ENCODE measurements at regions not wholly inside any gene's neighbourhood (a gene's known extent, or its start where the extent isn't known, plus 50 kb on each side); places are given as distances from the start of the nearest gene placed in this dataset.
"Not testable (repeated sequence)": the region's sequence is repeated elsewhere in the genome, so short reads cannot be mapped to it uniquely, and the experiment has no call there.

- CTCF ChIA-PET; H3K36me3 Mint-ChIP-seq (ENCODE audit: low read depth); H3K27ac Mint-ChIP-seq; H3K9me3 Mint-ChIP-seq; DNase-seq; POLR2A ChIA-PET; H3K4me3 Mint-ChIP-seq; H3K4me1 Mint-ChIP-seq; H3K27me3 Mint-ChIP-seq: not testable (repeated sequence)
Observed at GRCh38 chr9:42300124-42300523, 116.7 kb downstream of the SPATA31A6 start.

DNA sequence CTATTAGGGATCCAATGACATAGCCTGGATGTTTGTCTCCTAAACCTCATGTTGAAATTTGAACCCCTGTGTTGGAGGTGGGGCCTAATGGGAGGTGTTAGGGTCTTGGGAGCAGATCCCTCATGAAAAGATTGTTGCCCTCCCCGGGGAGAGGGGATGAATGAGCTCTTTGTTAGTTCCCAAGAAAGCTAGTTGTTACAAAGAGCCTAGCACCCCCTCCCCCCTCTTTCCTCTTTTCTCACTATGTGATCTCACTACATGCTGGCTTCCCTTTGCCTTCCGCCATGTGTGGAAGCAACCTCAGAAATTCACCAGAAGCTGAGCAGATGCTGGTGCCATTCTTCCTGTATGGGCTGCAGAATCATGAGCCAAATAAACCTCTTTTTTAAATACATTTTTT, 123.2 kb downstream of the SPATA31A6 start:
- CTCF ChIA-PET; H3K9me3 Mint-ChIP-seq; DNase-seq; H3K4me3 Mint-ChIP-seq; H3K4me1 Mint-ChIP-seq; H3K27ac Mint-ChIP-seq; POLR2A ChIA-PET; H3K27me3 Mint-ChIP-seq; H3K36me3 Mint-ChIP-seq (ENCODE audit: low read depth): not testable (repeated sequence)

DNA sequence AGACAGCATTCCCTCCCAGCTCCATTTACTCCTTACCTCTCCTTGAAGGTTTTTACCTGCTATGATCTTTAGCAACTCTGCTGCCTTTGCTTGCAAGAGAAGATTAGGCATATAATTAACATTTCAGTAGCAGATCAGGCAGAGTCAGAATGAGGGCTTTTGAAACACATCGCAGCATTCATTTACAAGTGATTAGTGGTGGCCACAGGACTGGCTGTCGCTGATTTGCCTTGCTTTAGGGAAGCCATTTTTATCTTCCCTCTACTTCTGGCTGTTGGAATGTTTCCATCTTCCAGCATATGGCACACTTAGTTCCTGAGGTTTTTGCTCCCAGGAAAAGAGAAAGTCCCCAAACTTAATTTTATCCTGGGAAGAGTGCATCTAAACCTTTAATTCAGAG, 124.0 kb downstream of the SPATA31A6 start:
- H3K4me1 Mint-ChIP-seq; H3K27me3 Mint-ChIP-seq; DNase-seq; POLR2A ChIA-PET; H3K36me3 Mint-ChIP-seq (ENCODE audit: low read depth); H3K9me3 Mint-ChIP-seq; H3K27ac Mint-ChIP-seq; H3K4me3 Mint-ChIP-seq; CTCF ChIA-PET: not testable (repeated sequence)

GRCh38 chr9:42310972-42311371, 127.5 kb downstream of the SPATA31A6 start:
- DNase-seq; H3K9me3 Mint-ChIP-seq; H3K4me1 Mint-ChIP-seq; CTCF ChIA-PET; POLR2A ChIA-PET; H3K4me3 Mint-ChIP-seq; H3K27ac Mint-ChIP-seq; H3K36me3 Mint-ChIP-seq (ENCODE audit: low read depth); H3K27me3 Mint-ChIP-seq: not testable (repeated sequence)

DNA sequence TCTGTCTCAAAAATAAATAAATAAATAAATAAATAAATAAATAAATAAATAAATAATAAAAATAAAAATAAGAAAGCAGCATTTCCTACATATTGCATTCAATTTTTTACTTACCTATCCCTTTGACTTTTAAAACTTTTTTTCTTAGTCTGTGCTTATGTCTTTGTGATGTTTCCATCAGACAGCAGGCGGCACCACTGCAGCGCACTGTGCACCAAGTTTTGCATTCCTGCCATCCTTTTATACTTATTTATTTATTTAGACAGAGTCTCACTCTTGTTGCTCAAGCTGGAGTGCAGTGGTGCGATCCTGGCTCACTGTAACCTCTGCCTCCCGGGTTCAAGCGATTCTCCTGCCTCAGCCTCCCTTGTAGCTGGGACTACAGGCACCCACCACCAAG, 132.6 kb downstream of the SPATA31A6 start:
- H3K36me3 Mint-ChIP-seq (ENCODE audit: low read depth); CTCF ChIA-PET; H3K4me3 Mint-ChIP-seq; H3K27ac Mint-ChIP-seq; H3K27me3 Mint-ChIP-seq; H3K9me3 Mint-ChIP-seq; POLR2A ChIA-PET; DNase-seq; H3K4me1 Mint-ChIP-seq: not testable (repeated sequence)

DNA sequence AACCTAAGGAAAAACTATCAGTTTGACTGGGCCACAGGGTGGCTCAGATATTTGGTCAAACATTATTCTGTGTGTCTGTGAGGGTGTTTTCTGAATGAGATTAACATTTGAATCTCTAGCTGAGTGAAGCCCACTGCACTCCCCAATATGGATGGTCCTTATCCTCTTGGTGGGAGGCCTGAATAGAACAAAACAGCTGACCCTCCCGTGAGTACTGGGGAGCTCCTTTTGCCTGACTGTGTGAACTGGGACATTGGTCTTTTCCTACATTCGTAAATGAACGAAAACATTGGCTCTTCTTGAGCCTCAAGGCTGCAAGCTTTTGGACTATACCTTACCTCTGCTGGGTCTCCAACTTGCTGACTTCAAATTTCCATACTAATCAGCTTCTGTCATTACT, 134.2 kb downstream of the SPATA31A6 start:
- POLR2A ChIA-PET; H3K27ac Mint-ChIP-seq; H3K4me3 Mint-ChIP-seq; H3K27me3 Mint-ChIP-seq; DNase-seq; CTCF ChIA-PET; H3K36me3 Mint-ChIP-seq (ENCODE audit: low read depth); H3K9me3 Mint-ChIP-seq; H3K4me1 Mint-ChIP-seq: not testable (repeated sequence)

GRCh38 chr9:42323084-42323809, 139.8 kb downstream of the SPATA31A6 start:
- H3K36me3 Mint-ChIP-seq (ENCODE audit: low read depth); CTCF ChIA-PET; H3K27me3 Mint-ChIP-seq; H3K4me1 Mint-ChIP-seq; H3K4me3 Mint-ChIP-seq; H3K27ac Mint-ChIP-seq; POLR2A ChIA-PET; DNase-seq; H3K9me3 Mint-ChIP-seq: not testable (repeated sequence)

DNA sequence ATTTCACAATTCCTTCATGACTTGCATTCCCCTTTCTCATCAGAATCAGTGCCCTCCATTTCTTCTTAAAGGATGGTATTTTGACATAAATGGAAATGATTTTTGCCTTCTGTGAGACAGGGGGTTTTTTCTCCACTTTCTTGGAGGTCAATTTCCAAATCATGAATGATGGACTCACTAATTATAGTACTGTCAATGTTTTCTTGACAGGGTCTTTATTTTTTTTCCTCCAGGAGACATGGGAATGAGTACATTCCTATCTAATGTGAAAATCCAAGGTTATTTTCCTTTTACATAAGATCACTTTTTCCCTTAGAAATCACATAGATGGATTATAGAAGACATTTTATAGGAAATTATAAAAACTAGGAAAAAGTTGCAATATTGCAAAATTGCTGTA, 141.7 kb downstream of the SPATA31A6 start:
- H3K27me3 Mint-ChIP-seq; H3K9me3 Mint-ChIP-seq; POLR2A ChIA-PET; H3K36me3 Mint-ChIP-seq (ENCODE audit: low read depth); DNase-seq; H3K4me3 Mint-ChIP-seq; H3K27ac Mint-ChIP-seq; H3K4me1 Mint-ChIP-seq; CTCF ChIA-PET: not testable (repeated sequence)

- H3K36me3 Mint-ChIP-seq (ENCODE audit: low read depth); H3K27ac Mint-ChIP-seq; H3K9me3 Mint-ChIP-seq; CTCF ChIA-PET; H3K4me1 Mint-ChIP-seq; DNase-seq; H3K4me3 Mint-ChIP-seq; POLR2A ChIA-PET; H3K27me3 Mint-ChIP-seq: not testable (repeated sequence)
Observed at GRCh38 chr9:42325561-42325960, 142.1 kb downstream of the SPATA31A6 start.

- H3K36me3 Mint-ChIP-seq (ENCODE audit: low read depth); H3K27me3 Mint-ChIP-seq; POLR2A ChIA-PET; H3K9me3 Mint-ChIP-seq; H3K4me1 Mint-ChIP-seq; CTCF ChIA-PET; DNase-seq; H3K27ac Mint-ChIP-seq; H3K4me3 Mint-ChIP-seq: not testable (repeated sequence)
Observed at GRCh38 chr9:42326482-42326881, 143.0 kb downstream of the SPATA31A6 start.

GRCh38 chr9:42335342-42335741, 151.9 kb downstream of the SPATA31A6 start:
- H3K36me3 Mint-ChIP-seq (ENCODE audit: low read depth); H3K27me3 Mint-ChIP-seq; H3K9me3 Mint-ChIP-seq; CTCF ChIA-PET; DNase-seq; POLR2A ChIA-PET; H3K4me3 Mint-ChIP-seq; H3K27ac Mint-ChIP-seq; H3K4me1 Mint-ChIP-seq: not testable (repeated sequence)

- H3K4me3 Mint-ChIP-seq; DNase-seq; H3K36me3 Mint-ChIP-seq (ENCODE audit: low read depth); H3K27me3 Mint-ChIP-seq; POLR2A ChIA-PET; H3K9me3 Mint-ChIP-seq; CTCF ChIA-PET; H3K4me1 Mint-ChIP-seq; H3K27ac Mint-ChIP-seq: not testable (repeated sequence)
Observed at GRCh38 chr9:42335984-42336657, 152.7 kb downstream of the SPATA31A6 start.

- H3K4me1 Mint-ChIP-seq; CTCF ChIA-PET; H3K9me3 Mint-ChIP-seq; H3K27ac Mint-ChIP-seq; POLR2A ChIA-PET; DNase-seq; H3K27me3 Mint-ChIP-seq; H3K36me3 Mint-ChIP-seq (ENCODE audit: low read depth); H3K4me3 Mint-ChIP-seq: not testable (repeated sequence)
Observed at GRCh38 chr9:42338275-42338674, 154.8 kb downstream of the SPATA31A6 start.

- POLR2A ChIA-PET; H3K27me3 Mint-ChIP-seq; CTCF ChIA-PET; DNase-seq; H3K9me3 Mint-ChIP-seq; H3K36me3 Mint-ChIP-seq (ENCODE audit: low read depth); H3K27ac Mint-ChIP-seq; H3K4me3 Mint-ChIP-seq; H3K4me1 Mint-ChIP-seq: not testable (repeated sequence)
Observed at GRCh38 chr9:42339671-42340434, 156.4 kb downstream of the SPATA31A6 start.
